Neural cell (in vitro differentiated cells): ENCODE measurements at regions not wholly inside any gene's neighbourhood (a gene's known extent, or its start where the extent isn't known, plus 50 kb on each side); places are given as distances from the start of the nearest gene placed in this dataset.

Experiments used
- H2AFZ ChIP-seq: fragments of 200-600, 300-800 bp; sonication (generic), shearing (Covaris generic); 2 replicates; pipeline ENCODE4 v1.6.0; 2014; ENCODE audit warnings: low read depth, mild to moderate bottlenecking, antibody characterized with exemption, low read length, moderate library complexity
- H3F3A ChIP-seq: fragments of 200-600 bp; shearing (Covaris generic); 2 replicates; pipeline ENCODE4 v1.6.1; 2016; ENCODE audit warnings: mild to moderate bottlenecking, moderate library complexity, mixed read lengths, antibody characterized with exemption, low read length; ENCODE audit not compliant: insufficient read depth, poor library complexity, severe bottlenecking
- H3K27ac ChIP-seq: fragments of 200-600, 300-800 bp; sonication (generic), shearing (Covaris generic); 2 replicates; pipeline ENCODE4 v1.5.1; 2014; ENCODE audit warnings: mild to moderate bottlenecking, low read length, moderate library complexity
- H3K27me3 ChIP-seq: fragments of 300-800, 200-600 bp; sonication (generic), shearing (Covaris generic); 2 replicates; pipeline ENCODE4 v1.6.0; 2014; ENCODE audit warnings: mild to moderate bottlenecking, low read depth, low read length, moderate library complexity; ENCODE audit not compliant: insufficient read depth
- H3K36me3 ChIP-seq: fragments of 300-800, 200-600 bp; sonication (generic), shearing (Covaris generic); 2 replicates; pipeline ENCODE4 v1.5.1; 2014; ENCODE audit warnings: mild to moderate bottlenecking, antibody characterized with exemption, low read length, moderate library complexity; ENCODE audit not compliant: insufficient read depth
- H3K4me2 ChIP-seq: fragments of 300-800, 200-600 bp; sonication (generic), shearing (Covaris generic); 2 replicates; pipeline ENCODE4 v1.6.0; 2014; ENCODE audit warnings: mild to moderate bottlenecking, low read length
- H3K4me3 ChIP-seq: fragments of 300-800, 200-600 bp; sonication (generic), shearing (Covaris generic); 2 replicates; pipeline ENCODE4 v1.5.1; 2014; ENCODE audit warnings: mild to moderate bottlenecking, low read length, moderate library complexity
- H3K79me2 ChIP-seq: fragments of 200-600 bp; shearing (Covaris generic); replicated peaks from 2 replicates; pipeline ENCODE4 v1.6.0; 2014; ENCODE audit warnings: mild to moderate bottlenecking, low read length, moderate library complexity; ENCODE audit not compliant: insufficient read depth
- H3K9ac ChIP-seq: fragments of 300-800, 200-600 bp; sonication (generic), shearing (Covaris generic); 2 replicates; pipeline ENCODE4 v1.6.1; 2016; ENCODE audit warnings: mild to moderate bottlenecking, low read length, mixed read lengths
- H3K9me2 ChIP-seq: fragments of 200-600 bp; shearing (Covaris generic); 2 replicates; pipeline ENCODE4 v1.6.1; 2016; ENCODE audit warnings: mild to moderate bottlenecking, low read length, mixed read lengths; ENCODE audit not compliant: insufficient read depth
- H3K9me3 ChIP-seq: fragments of 200-600, 300-800 bp; sonication (generic), shearing (Covaris generic); 2 replicates; pipeline ENCODE4 v1.6.1; 2016; ENCODE audit warnings: mild to moderate bottlenecking, mixed run types, low read length, moderate library complexity, mixed read lengths
- H4K20me1 ChIP-seq: fragments of 200-600 bp; shearing (Covaris generic); 2 replicates; pipeline ENCODE4 v1.6.1; 2016; ENCODE audit warnings: mild to moderate bottlenecking, mixed run types; ENCODE audit not compliant: insufficient read depth
- CTCF ChIP-seq: fragments of 450-650 bp; IDR thresholded peaks from 2 replicates; pipeline ENCODE4 v1.5.1; 2014; ENCODE audit warnings: antibody characterized with exemption, mild to moderate bottlenecking, moderate library complexity; ENCODE audit not compliant: poor library complexity, severe bottlenecking
- EP300 ChIP-seq: fragments of 450-650 bp; conservative IDR thresholded peaks from 2 replicates; pipeline ENCODE4 v1.6.1; 2014; ENCODE audit warnings: antibody characterized with exemption, mild to moderate bottlenecking, moderate library complexity; ENCODE audit not compliant: poor library complexity, severe bottlenecking
- EZH2 ChIP-seq: fragments of 200-600, 300-800 bp; shearing (Covaris generic), sonication (generic); IDR thresholded peaks from 2 replicates; pipeline ENCODE4 v1.6.1; 2014; ENCODE audit warnings: antibody characterized with exemption, low read length, borderline replicate concordance, mild to moderate bottlenecking; ENCODE audit not compliant: insufficient read depth, poor library complexity, severe bottlenecking
- MXI1 ChIP-seq: fragments of 450-650 bp; conservative IDR thresholded peaks from 2 replicates; pipeline ENCODE4 v1.6.1; 2014; ENCODE audit warnings: antibody characterized with exemption, mild to moderate bottlenecking; ENCODE audit not compliant: poor library complexity, severe bottlenecking
- POLR2AphosphoS5 ChIP-seq: IDR thresholded peaks from 2 replicates; pipeline ENCODE4 v1.6.1; 2012
- RAD21 ChIP-seq: fragments of 450-650 bp; conservative IDR thresholded peaks from 2 replicates; pipeline ENCODE4 v1.6.1; 2014; ENCODE audit warnings: antibody characterized with exemption, mild to moderate bottlenecking, moderate library complexity
- REST ChIP-seq: IDR thresholded peaks from 2 replicates; pipeline ENCODE4 v1.6.1; 2012; ENCODE audit warnings: borderline replicate concordance
- SMC3 ChIP-seq: fragments of 450-650 bp; conservative IDR thresholded peaks from 2 replicates; pipeline ENCODE4 v1.6.1; 2014; ENCODE audit warnings: antibody characterized with exemption, mild to moderate bottlenecking, moderate library complexity; ENCODE audit not compliant: poor library complexity
- TAF1 ChIP-seq: IDR thresholded peaks from 2 replicates; pipeline ENCODE4 v1.6.1; 2012; ENCODE audit warnings: low read depth

- H3K4me3 ChIP-seq = no peak overlapping the region
- H2AFZ ChIP-seq = no peak overlapping the region
- H3K79me2 ChIP-seq = no peaks in the 10 kb centered on the region
- no peaks in the 10 kb centered on the region for H3K9me2 ChIP-seq
- TF ChIP-seq EZH2 = no peak
- no peak for TF ChIP-seq POLR2AphosphoS5
- TF ChIP-seq SMC3 = no peak
- TF ChIP-seq CTCF = no peak
- TF ChIP-seq TAF1 = no peak
- no peak for TF ChIP-seq REST
- no peaks in the 10 kb centered on the region for H4K20me1 ChIP-seq
- no peak overlapping the region for H3K27ac ChIP-seq
- H3K9ac ChIP-seq = no peak overlapping the region
- H3K9me3 ChIP-seq = no peaks in the 10 kb centered on the region
- H3K36me3 ChIP-seq = no peaks in the 10 kb centered on the region
- H3K27me3 ChIP-seq = no peaks in the 10 kb centered on the region
- H3F3A ChIP-seq = no peaks in the 10 kb centered on the region
- no peak overlapping the region for H3K4me2 ChIP-seq
Observed at GRCh38 chr4:41327770-41328169, 71.0 kb downstream of the UCHL1 start.

- Histone ChIP-seq H3F3A (no peaks in the 10 kb centered on the region), H3K79me2 (no peaks in the 10 kb centered on the region), H3K4me2 (no peak overlapping the region), H4K20me1 (no peaks in the 10 kb centered on the region), H3K36me3 (no peaks in the 10 kb centered on the region), H3K9ac (no peak overlapping the region), H3K9me3 (no peaks in the 10 kb centered on the region), H2AFZ (no peak overlapping the region), H3K27me3 (no peaks in the 10 kb centered on the region), H3K9me2 (no peaks in the 10 kb centered on the region), H3K4me3 (no peak overlapping the region), H3K27ac (no peak overlapping the region)
- TF ChIP-seq RAD21 (no peak), POLR2AphosphoS5 (no peak), TAF1 (no peak), EZH2 (no peak), EP300 (no peak), MXI1 (no peak), REST (no peak), SMC3 (no peak), CTCF (no peak)
Observed at GRCh38 chr4:41329361-41329760, 72.6 kb downstream of the UCHL1 start.
